ENCODE measurements at regions not wholly inside any gene's neighbourhood (a gene's known extent, or its start where the extent isn't known, plus 50 kb on each side); places are given as distances from the start of the nearest gene placed in this dataset.

DNA sequence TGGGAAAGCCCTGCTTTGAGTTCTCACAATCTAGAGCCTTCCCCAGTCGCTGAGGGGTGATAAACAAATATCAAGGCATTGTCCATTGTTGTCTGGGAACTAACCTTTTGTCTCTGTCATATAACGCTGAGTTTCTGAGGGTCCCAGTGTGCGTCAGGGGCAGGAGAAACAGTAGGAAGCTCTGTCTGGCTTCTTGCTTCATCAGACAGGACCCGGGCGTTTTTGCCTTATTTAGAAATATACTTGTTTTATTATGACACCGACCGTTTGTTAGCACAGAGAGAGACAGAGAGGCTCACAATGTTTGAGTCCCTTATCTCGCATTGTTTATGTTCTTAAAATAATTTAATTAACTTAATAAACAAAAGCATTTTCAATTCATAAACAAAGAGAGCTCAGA lies 204.9 kb upstream of the GAS1 start:
- H3K9me3 Mint-ChIP-seq, result no peaks in the 10 kb centered on the region
- H3K4me3 Mint-ChIP-seq, result no peak overlapping the region
- no peak for ATAC-seq (replicated peaks)
- H3K27me3 Mint-ChIP-seq, result peaks cover 30% of the 10 kb centered on the region
- H3K27ac Mint-ChIP-seq, result no peak overlapping the region
- no peaks in the 10 kb centered on the region for H3K36me3 Mint-ChIP-seq (ENCODE audit: low read depth)
- H3K4me1 Mint-ChIP-seq, result no peaks in the 10 kb centered on the region

GRCh38 chr9:87156247-87156646 lies 208.9 kb upstream of the GAS1 start:
- peaks cover 8% of the 10 kb centered on the region for H3K27me3 Mint-ChIP-seq
- H3K4me1 Mint-ChIP-seq, result no peaks in the 10 kb centered on the region
- no peak overlapping the region for H3K27ac Mint-ChIP-seq
- ATAC-seq (replicated peaks), result no peak
- no peak overlapping the region for H3K4me3 Mint-ChIP-seq
- H3K36me3 Mint-ChIP-seq (ENCODE audit: low read depth), result no peaks in the 10 kb centered on the region
- H3K9me3 Mint-ChIP-seq, result no peaks in the 10 kb centered on the region

DNA sequence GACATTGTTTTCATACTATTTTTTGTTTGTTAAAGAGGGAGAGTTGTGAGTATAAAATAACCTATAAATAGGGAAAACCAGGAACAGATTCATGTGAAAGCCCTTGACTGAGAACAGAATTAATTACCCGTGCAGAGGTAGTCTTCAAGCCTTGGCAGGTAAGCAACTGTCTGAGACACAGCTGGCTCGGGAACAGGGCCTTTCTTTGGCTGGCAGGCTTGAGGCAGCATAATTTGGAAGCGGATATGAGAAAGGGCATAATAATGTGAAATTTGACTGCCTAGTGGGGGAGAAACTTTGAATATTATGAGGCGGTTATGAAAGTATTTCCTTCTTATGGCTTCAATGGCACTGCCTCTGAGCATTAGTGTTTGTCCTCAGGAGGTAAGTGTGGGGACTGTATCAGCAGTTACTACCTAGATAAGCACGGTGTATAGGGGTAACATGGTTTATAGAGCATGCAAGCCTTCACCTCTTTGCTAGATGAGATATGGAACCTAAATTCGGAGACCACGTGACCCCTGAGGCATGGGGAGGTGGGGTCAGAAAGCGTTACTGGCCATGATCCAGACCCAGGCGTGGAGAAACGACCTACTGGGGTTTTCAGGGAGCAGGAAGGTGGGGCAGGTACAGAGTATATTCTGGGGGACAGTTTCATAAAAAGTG lies 210.2 kb upstream of the GAS1 start:
- H3K9me3 Mint-ChIP-seq, result no peaks in the 10 kb centered on the region
- no peaks in the 10 kb centered on the region for H3K36me3 Mint-ChIP-seq (ENCODE audit: low read depth)
- no peak overlapping the region for H3K4me3 Mint-ChIP-seq
- H3K27ac Mint-ChIP-seq, result no peak overlapping the region
- ATAC-seq (replicated peaks), result no peak
- no peaks in the 10 kb centered on the region for H3K4me1 Mint-ChIP-seq
- H3K27me3 Mint-ChIP-seq, result peaks cover 5% of the 10 kb centered on the region

DNA sequence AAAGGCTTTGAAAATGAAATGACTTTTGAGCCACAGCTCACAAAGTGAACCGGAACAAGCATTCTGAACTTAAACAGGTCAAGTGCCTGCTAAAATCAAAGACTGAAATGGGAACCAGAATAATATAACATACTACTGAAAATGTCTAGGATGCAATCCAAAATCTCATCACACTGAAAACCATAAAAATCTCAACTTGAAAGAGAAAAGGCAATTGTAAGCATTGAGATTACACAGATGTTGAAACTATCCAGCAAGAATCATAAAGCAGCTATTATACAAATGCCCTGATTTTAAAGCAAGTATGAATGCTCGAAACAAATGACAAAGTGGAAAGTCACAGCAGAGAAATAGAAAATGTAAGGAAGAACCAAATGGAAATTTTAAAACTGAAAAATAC lies 211.5 kb upstream of the GAS1 start:
- no peak overlapping the region for H3K4me3 Mint-ChIP-seq
- ATAC-seq (replicated peaks), result no peak
- H3K4me1 Mint-ChIP-seq, result no peaks in the 10 kb centered on the region
- H3K27ac Mint-ChIP-seq, result no peak overlapping the region
- no peaks in the 10 kb centered on the region for H3K36me3 Mint-ChIP-seq (ENCODE audit: low read depth)
- no peaks in the 10 kb centered on the region for H3K9me3 Mint-ChIP-seq
- H3K27me3 Mint-ChIP-seq, result peaks cover 5% of the 10 kb centered on the region

GRCh38 chr9:87160148-87161102 lies 213.1 kb upstream of the GAS1 start:
- Mint-ChIP-seq H3K9me3 (no peaks in the 10 kb centered on the region), H3K27me3 (peaks cover 4% of the 10 kb centered on the region), H3K27ac (no peak overlapping the region), H3K4me1 (no peaks in the 10 kb centered on the region), H3K4me3 (no peak overlapping the region), H3K36me3 (ENCODE audit: low read depth) (no peaks in the 10 kb centered on the region)
- ATAC-seq (replicated peaks), result no peak

DNA sequence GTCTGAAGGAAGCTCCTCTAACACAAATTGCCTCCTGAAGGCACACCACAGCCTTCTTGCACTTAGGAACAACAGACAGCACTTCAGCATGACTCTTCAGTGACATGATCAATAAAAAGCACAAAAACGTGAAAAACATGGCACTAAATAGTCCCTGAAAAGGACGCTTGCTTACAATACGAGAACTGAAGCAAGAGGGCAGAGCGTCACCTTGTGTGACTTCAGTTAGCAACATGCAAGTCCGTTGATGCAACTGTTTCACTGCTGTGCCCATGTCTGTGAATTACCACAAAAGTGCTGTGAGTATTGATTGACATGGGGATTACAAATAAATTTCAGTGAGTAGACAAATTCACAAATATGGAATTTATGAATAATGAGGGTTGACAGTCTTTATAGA lies 219.9 kb upstream of the GAS1 start:
- no peaks in the 10 kb centered on the region for H3K9me3 Mint-ChIP-seq
- no peak for ATAC-seq (replicated peaks)
- peaks cover 12% of the 10 kb centered on the region for H3K27me3 Mint-ChIP-seq
- no peak overlapping the region for H3K4me3 Mint-ChIP-seq
- H3K4me1 Mint-ChIP-seq, result no peaks in the 10 kb centered on the region
- H3K36me3 Mint-ChIP-seq (ENCODE audit: low read depth), result no peaks in the 10 kb centered on the region
- no peak overlapping the region for H3K27ac Mint-ChIP-seq

- H3K9me3 Mint-ChIP-seq, result no peaks in the 10 kb centered on the region
- H3K4me3 Mint-ChIP-seq, result no peak overlapping the region
- H3K36me3 Mint-ChIP-seq (ENCODE audit: low read depth), result no peaks in the 10 kb centered on the region
- H3K27me3 Mint-ChIP-seq, result peaks cover 12% of the 10 kb centered on the region
- H3K27ac Mint-ChIP-seq, result no peak overlapping the region
- ATAC-seq (replicated peaks), result no peak
- H3K4me1 Mint-ChIP-seq, result no peaks in the 10 kb centered on the region
These were observed 220.3 kb upstream of the GAS1 start for GRCh38 chr9:87167582-87167981.

DNA sequence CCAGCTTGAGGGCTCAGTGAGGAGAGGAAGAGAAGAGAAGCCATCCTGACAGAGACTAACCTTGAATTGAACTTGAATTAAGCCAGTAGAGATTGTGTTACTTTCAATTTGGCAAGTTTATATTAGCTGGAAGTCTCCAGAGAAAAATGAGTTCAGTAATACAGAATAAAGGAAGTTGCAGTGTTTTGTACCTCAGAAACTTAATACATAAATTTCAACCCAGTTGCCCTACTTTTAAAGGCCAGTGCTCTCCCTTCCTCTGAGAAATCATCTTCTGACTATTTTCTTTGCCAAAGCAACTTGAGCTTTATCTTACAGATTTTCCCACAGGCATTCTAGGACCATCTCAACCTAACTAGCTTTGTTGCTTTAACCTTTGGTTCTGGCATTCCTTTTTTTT lies 231.0 kb upstream of the GAS1 start:
- Mint-ChIP-seq H3K4me3 (no peak overlapping the region), H3K27me3 (peaks cover 4% of the 10 kb centered on the region), H3K9me3 (no peaks in the 10 kb centered on the region), H3K27ac (no peak overlapping the region), H3K4me1 (no peaks in the 10 kb centered on the region), H3K36me3 (ENCODE audit: low read depth) (no peaks in the 10 kb centered on the region)
- ATAC-seq (replicated peaks), result no peak

DNA sequence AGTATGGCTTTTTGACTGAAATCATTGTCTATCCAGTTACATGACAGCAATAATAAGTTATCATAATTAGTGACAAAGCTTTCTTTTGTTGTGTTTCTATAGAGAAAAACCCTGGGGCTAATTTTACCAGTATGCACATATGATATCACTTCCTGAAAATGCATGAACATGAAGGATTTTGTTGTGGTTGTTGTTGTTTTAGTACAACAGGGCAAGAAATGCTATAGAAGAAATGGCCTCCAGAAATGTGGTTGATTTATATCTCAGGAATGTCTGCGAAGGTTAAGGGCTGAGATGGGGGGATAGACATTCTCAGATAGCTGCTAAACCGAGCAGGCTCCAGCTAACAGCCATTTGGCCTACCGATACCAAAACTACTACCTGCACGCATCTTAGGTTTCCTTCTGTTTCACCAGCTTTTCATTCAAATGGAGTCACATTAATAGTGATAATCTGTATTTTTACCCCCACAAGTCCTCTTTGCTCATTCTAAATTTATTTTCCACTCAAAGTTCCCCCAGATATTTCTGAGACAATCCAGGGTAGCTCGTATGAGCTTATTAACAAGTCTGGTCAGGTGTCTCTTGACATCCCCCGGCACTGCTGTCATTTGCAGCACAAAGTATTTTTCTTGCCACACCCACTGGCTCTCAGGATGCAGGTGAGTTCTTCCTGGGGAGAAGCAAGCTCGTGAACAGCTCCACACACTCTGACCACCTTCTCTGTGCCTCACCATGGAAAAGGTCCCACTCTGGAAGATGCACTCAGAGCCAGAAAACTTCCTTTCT lies 232.4 kb upstream of the GAS1 start:
- no peak overlapping the region for H3K27ac Mint-ChIP-seq
- H3K27me3 Mint-ChIP-seq, result peaks cover 4% of the 10 kb centered on the region
- H3K4me1 Mint-ChIP-seq, result no peaks in the 10 kb centered on the region
- ATAC-seq (replicated peaks), result no peak
- H3K4me3 Mint-ChIP-seq, result no peak overlapping the region
- H3K9me3 Mint-ChIP-seq, result no peaks in the 10 kb centered on the region
- no peaks in the 10 kb centered on the region for H3K36me3 Mint-ChIP-seq (ENCODE audit: low read depth)

DNA sequence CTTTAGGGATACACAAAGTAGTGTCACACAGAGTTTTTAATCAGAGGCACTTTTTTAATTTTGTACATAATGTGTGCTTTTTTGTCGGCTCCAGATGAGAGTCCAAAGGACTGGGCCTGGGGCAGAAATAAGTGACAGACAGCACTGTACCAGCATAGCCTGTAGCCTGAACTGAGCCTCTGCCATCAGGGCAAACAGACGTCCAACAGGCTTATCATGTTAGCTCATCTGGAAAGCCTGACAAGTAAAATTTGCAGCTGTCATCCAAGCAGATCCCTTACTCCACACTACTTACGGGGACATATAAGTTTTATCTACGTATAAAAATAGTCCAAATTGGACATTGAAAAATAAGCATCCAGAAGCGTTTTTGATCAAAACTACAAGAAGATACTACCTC lies 233.1 kb upstream of the GAS1 start:
- ATAC-seq (replicated peaks), result no peak
- Mint-ChIP-seq H3K4me3 (no peak overlapping the region), H3K27ac (no peak overlapping the region), H3K4me1 (no peaks in the 10 kb centered on the region), H3K27me3 (peaks cover 7% of the 10 kb centered on the region), H3K9me3 (no peaks in the 10 kb centered on the region), H3K36me3 (ENCODE audit: low read depth) (no peaks in the 10 kb centered on the region)

DNA sequence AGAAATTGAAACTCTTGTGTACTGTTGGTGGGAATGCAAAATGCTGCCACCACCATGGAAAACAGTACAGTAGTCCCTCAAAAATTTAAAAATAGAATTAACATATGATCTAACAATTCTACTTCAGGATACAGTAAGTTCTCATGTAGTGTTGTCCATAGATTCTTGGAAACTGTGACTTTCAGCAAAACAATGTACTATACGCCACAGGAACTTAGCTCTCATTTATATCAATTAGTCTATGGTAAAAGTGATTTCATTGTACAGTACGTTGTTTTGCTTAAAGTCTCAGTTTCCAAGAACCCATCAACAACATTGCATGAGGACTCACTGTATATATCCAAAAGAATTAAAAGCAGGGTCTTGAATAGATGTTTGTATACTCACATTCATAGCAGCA lies 233.5 kb upstream of the GAS1 start:
- no peak for ATAC-seq (replicated peaks)
- Mint-ChIP-seq H3K4me3 (no peak overlapping the region), H3K9me3 (no peaks in the 10 kb centered on the region), H3K27ac (no peak overlapping the region), H3K27me3 (peaks cover 7% of the 10 kb centered on the region), H3K36me3 (ENCODE audit: low read depth) (no peaks in the 10 kb centered on the region), H3K4me1 (no peaks in the 10 kb centered on the region)

DNA sequence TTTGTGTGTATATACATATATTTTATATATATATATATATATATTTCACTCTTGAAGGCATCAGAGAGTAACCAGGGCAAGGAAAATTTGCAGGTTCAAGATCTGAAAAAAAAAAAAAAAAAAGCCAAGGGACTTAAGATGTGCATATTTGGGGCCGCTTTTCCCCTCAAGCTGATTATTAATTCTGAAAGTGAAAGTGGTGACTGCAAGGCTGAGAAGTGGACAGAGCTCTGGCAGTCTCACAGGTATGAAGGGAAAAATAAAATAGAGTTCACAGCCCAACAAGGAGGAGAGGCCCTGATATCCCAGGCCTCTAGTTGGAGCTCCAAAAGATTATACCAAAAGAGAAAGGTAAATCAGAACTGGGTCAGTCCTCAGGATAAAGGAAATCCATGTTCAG lies 234.4 kb upstream of the GAS1 start:
- H3K27ac Mint-ChIP-seq, result no peak overlapping the region
- H3K4me3 Mint-ChIP-seq, result no peak overlapping the region
- no peaks in the 10 kb centered on the region for H3K4me1 Mint-ChIP-seq
- H3K9me3 Mint-ChIP-seq, result no peaks in the 10 kb centered on the region
- no peak for ATAC-seq (replicated peaks)
- no peaks in the 10 kb centered on the region for H3K36me3 Mint-ChIP-seq (ENCODE audit: low read depth)
- peaks cover 7% of the 10 kb centered on the region for H3K27me3 Mint-ChIP-seq

- Mint-ChIP-seq H3K4me3 (no peak overlapping the region), H3K9me3 (no peaks in the 10 kb centered on the region), H3K36me3 (ENCODE audit: low read depth) (no peaks in the 10 kb centered on the region), H3K4me1 (no peaks in the 10 kb centered on the region), H3K27me3 (peaks cover 20% of the 10 kb centered on the region), H3K27ac (no peak overlapping the region)
- no peak for ATAC-seq (replicated peaks)
These were observed 237.8 kb upstream of the GAS1 start for GRCh38 chr9:87184956-87185642.

DNA sequence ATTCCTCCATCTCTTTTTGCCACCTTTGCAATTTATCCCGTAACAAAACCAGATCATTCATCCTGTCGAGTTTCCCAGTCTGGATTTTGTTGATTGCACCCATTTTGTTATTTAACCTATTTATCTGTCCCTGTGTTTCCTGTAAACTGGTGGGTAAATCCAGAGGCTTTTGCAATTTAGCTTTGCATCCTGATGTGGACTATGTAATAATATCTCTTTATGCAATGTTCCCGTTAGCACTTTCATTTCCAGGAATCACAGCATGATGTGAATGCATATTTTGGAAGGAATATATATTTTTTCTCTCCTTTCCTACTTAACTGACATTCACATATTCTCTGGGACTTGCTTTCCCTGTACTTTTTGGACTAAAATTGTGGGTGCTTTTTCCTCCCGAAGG lies 240.3 kb upstream of the GAS1 start:
- H3K4me1 Mint-ChIP-seq, result no peaks in the 10 kb centered on the region
- H3K27ac Mint-ChIP-seq, result no peak overlapping the region
- ATAC-seq (replicated peaks), result no peak
- H3K9me3 Mint-ChIP-seq, result no peaks in the 10 kb centered on the region
- H3K4me3 Mint-ChIP-seq, result no peak overlapping the region
- H3K36me3 Mint-ChIP-seq (ENCODE audit: low read depth), result no peaks in the 10 kb centered on the region
- peaks cover 20% of the 10 kb centered on the region for H3K27me3 Mint-ChIP-seq
